Loucy (cell line): ENCODE measurements at regions not wholly inside any gene's neighbourhood (a gene's known extent, or its start where the extent isn't known, plus 50 kb on each side); places are given as distances from the start of the nearest gene placed in this dataset.

Experiments used
- CTCF ChIP-seq: fragments of 200-600 bp; sonication (generic); conservative IDR thresholded peaks from 2 replicates; pipeline ENCODE4 v1.5.1; 2014; ENCODE audit warnings: mild to moderate bottlenecking, antibody characterized with exemption, low read length
- EZH2phosphoT487 ChIP-seq: fragments of 200-600 bp; IDR thresholded peaks from 2 replicates; pipeline ENCODE4 v1.6.1; 2018; ENCODE audit warnings: antibody characterized with exemption, mild to moderate bottlenecking, moderate library complexity, borderline replicate concordance

GRCh38 chr13:103540382-103540765 lies 474.2 kb upstream of the SLC10A2 start:
- TF ChIP-seq CTCF (no peak), EZH2phosphoT487 (no peak)
